KOPT-K1 (cell line): ENCODE measurements at regions not wholly inside any gene's neighbourhood (a gene's known extent, or its start where the extent isn't known, plus 50 kb on each side); places are given as distances from the start of the nearest gene placed in this dataset.
"Not testable (repeated sequence)": the region's sequence is repeated elsewhere in the genome, so short reads cannot be mapped to it uniquely, and the experiment has no call there.

Source experiments
- H3K27ac ChIP-seq: fragments of 200-600 bp; sonication (generic); 2 replicates; pipeline ENCODE4 v1.5.1; 2016; ENCODE audit warnings: antibody characterized with exemption, mild to moderate bottlenecking, low read depth, low read length; ENCODE audit not compliant: poor library complexity, severe bottlenecking
- H3K36me3 ChIP-seq: fragments of 200-600 bp; sonication (generic); 2 replicates; pipeline ENCODE4 v1.5.1; 2017; ENCODE audit warnings: antibody characterized with exemption, mild to moderate bottlenecking, low read length, moderate library complexity; ENCODE audit not compliant: insufficient read depth
- H3K9me3 ChIP-seq: fragments of 200-600 bp; sonication (generic); 2 replicates; pipeline ENCODE4 v1.5.1; 2017; ENCODE audit warnings: antibody characterized with exemption, low read length, mild to moderate bottlenecking; ENCODE audit not compliant: insufficient read depth, poor library complexity, severe bottlenecking

GRCh38 chr13:110967156-110967855 is 52.4 kb upstream of the ANKRD10 start:
- peaks cover 43% of the 10 kb centered on the region for H3K9me3 ChIP-seq
- not testable (repeated sequence) for H3K36me3 ChIP-seq, H3K27ac ChIP-seq

DNA sequence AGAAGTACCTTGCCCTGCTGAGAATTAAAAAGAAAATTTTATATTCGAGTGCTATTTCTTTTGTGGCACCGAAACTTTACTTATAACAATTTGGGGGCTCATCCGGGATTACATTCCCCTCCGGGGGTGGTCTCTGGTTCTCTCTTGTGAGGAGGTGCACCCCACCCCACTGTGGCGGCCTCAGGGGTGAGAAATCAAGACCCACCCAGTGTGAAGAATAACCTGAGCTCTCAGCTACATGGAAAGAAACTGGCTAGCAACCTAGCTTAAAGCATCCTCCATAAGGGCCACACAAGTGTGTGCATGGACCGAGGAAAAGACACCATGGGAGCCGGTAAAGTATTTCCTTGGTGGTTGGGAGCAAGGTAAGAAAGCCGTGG is 50.9 kb upstream of the ANKRD10 start:
- Histone ChIP-seq H3K36me3 (no peaks in the 10 kb centered on the region), H3K27ac (no peak overlapping the region), H3K9me3 (peaks cover 54% of the 10 kb centered on the region)

DNA sequence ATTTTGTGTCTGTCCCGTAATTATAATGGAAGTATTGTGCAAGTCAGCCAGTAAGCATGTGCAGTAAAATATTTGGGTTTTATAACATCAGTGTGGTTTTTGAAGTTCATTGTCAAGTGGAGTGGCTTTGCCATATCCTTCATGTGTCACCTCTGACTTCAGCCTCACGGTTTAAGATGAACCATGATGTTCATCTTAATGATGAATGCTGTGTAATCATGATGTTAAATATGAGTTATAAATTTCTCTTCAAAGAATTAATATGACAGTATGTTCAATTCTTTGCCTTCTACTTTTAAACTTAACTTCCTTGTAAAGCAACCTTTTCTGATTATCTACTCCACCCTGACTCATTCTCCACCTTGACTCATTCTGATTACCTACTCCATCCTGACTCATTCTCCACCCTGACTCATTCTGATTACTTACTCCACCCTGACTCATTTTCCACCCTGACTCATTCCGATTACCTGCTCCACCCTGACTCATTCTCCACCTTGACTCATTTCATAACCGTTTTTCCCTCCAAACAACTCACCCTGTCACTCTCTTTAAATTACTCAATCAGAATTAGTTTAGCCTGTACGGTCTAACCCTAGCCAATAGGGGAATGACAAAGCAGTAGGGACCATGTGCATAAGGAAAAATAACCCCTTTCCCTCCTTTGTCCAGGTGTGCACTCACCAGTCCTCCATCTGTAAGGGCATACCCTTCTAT is 50.3 kb upstream of the ANKRD10 start:
- no peak overlapping the region for H3K27ac ChIP-seq
- no peaks in the 10 kb centered on the region for H3K36me3 ChIP-seq
- H3K9me3 ChIP-seq = peaks cover 54% of the 10 kb centered on the region
